ENCODE measurements at regions not wholly inside any gene's neighbourhood (a gene's known extent, or its start where the extent isn't known, plus 50 kb on each side); places are given as distances from the start of the nearest gene placed in this dataset.

DNA sequence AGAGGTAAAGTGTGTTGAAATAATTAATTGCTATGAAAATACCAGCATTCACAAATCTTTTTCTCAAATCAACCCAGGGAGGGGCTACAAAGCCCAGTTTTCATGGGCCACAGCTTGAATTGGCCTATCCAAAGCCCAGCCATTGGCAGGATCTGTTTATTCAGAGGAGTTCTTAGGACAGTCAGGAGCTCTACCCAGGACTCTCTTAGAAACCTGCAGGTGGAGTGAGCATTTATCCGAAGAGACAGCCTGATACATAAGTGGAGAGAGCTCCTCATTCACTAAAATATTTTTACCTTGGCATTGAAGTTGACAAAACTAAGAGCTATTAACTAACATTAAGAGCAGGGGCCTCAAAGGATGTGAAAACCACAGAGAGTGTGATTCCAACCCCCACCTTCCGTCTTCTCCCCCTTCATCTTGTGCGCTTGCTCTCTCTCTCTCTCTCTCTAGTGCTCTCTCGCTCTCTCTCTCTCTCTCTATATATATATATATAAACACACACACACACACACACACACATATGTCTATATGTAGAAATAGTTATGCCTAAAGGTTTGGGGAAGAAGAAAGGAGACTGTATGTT lies 315.5 kb downstream of the SNAPC1 start:
- H4K20me1 ChIP-seq (ENCODE audit: control insufficient read depth, extremely low read depth, insufficient read depth, low read length) = no peaks in the 10 kb centered on the region
- no peak overlapping the region for H3K9ac ChIP-seq (ENCODE audit: control insufficient read depth, extremely low read depth, insufficient read depth, low read length)
- H3K9me3 ChIP-seq (ENCODE audit: control insufficient read depth, low read depth, low read length) = no peaks in the 10 kb centered on the region
- H3K4me2 ChIP-seq (ENCODE audit: control insufficient read depth, extremely low read depth, insufficient read depth, low read depth, low read length) = no peak overlapping the region
- DNase-seq (ENCODE audit: low read depth, low spot score) (no peak), FAIRE-seq (no peak)
- H3K27me3 ChIP-seq (ENCODE audit: control insufficient read depth, extremely low read depth, insufficient read depth, low read length) = no peaks in the 10 kb centered on the region
- no peak for TF ChIP-seq EZH2 (IDR thresholded peaks at IDR 0.05; ENCODE audit: low read length)
- TF ChIP-seq, protein P1, sequence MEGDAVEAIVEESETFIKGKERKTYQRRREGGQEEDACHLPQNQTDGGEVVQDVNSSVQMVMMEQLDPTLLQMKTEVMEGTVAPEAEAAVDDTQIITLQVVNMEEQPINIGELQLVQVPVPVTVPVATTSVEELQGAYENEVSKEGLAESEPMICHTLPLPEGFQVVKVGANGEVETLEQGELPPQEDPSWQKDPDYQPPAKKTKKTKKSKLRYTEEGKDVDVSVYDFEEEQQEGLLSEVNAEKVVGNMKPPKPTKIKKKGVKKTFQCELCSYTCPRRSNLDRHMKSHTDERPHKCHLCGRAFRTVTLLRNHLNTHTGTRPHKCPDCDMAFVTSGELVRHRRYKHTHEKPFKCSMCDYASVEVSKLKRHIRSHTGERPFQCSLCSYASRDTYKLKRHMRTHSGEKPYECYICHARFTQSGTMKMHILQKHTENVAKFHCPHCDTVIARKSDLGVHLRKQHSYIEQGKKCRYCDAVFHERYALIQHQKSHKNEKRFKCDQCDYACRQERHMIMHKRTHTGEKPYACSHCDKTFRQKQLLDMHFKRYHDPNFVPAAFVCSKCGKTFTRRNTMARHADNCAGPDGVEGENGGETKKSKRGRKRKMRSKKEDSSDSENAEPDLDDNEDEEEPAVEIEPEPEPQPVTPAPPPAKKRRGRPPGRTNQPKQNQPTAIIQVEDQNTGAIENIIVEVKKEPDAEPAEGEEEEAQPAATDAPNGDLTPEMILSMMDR (optimal IDR thresholded peaks at IDR 0.05 in 1 of 3, IDR thresholded peaks at IDR 0.05 in 1 of 3, conservative IDR thresholded peaks at IDR 0.05 in 1 of 3; ENCODE audit: extremely low read depth in 1 of 3, insufficient read depth in 2 of 3, low read length in 3 of 3) = no peak
- no peaks in the 10 kb centered on the region for H3K36me3 ChIP-seq (ENCODE audit: control insufficient read depth in 2 of 2, extremely low read depth in 1 of 2, insufficient read depth in 2 of 2, low read length in 2 of 2)
- no peak overlapping the region for H3K27ac ChIP-seq (ENCODE audit: control insufficient read depth, insufficient read depth, low read length)
- no peaks in the 10 kb centered on the region for H3K9me1 ChIP-seq (ENCODE audit: control insufficient read depth, extremely low read depth, insufficient read depth, low read length)
- H2AFZ ChIP-seq (ENCODE audit: control insufficient read depth, low read length) = no peak overlapping the region
- no peak overlapping the region for H3K4me3 ChIP-seq (ENCODE audit: control insufficient read depth in 2 of 3, extremely low read depth in 1 of 3, insufficient read depth in 2 of 3, low read depth in 1 of 3, low read length in 3 of 3)
- H3K4me1 ChIP-seq (ENCODE audit: control insufficient read depth, extremely low read depth, insufficient read depth, low read length) = no peaks in the 10 kb centered on the region
- no peaks in the 10 kb centered on the region for H3K79me2 ChIP-seq (ENCODE audit: control insufficient read depth, insufficient read depth, low read length)
- dilution Hi-C loops (cut with MboI; ENCODE audit: extremely low pct_ligation_motif_present, low sequenced_read_pairs) = no loop called here

DNA sequence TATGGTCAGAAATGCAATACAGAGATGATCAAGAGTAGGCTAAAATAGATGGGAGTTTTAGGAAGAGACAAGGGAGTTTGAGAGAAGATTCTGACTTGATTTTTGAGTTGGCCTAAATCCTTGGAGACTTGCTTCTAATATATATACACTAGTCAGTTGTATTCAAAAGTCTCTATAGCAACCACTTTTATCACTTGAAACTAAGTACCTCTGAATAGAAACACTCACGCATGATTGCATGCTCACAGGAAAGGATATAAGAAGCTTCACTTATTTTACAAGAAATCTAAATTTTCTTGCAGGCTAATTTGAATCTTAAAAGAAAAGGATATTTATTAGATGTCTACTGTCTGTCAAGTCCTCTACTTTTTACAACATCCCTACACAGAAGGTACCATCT lies 316.8 kb downstream of the SNAPC1 start:
- dilution Hi-C loops (cut with MboI; ENCODE audit: extremely low pct_ligation_motif_present, low sequenced_read_pairs) = no loop called here
- Histone ChIP-seq H3K79me2 (ENCODE audit: control insufficient read depth, insufficient read depth, low read length) (no peaks in the 10 kb centered on the region), H3K4me3 (ENCODE audit: control insufficient read depth in 2 of 3, extremely low read depth in 1 of 3, insufficient read depth in 2 of 3, low read depth in 1 of 3, low read length in 3 of 3) (no peak overlapping the region), H3K27ac (ENCODE audit: control insufficient read depth, insufficient read depth, low read length) (no peak overlapping the region), H3K9ac (ENCODE audit: control insufficient read depth, extremely low read depth, insufficient read depth, low read length) (no peak overlapping the region), H4K20me1 (ENCODE audit: control insufficient read depth, extremely low read depth, insufficient read depth, low read length) (no peaks in the 10 kb centered on the region), H2AFZ (ENCODE audit: control insufficient read depth, low read length) (no peak overlapping the region), H3K27me3 (ENCODE audit: control insufficient read depth, extremely low read depth, insufficient read depth, low read length) (no peaks in the 10 kb centered on the region), H3K36me3 (ENCODE audit: control insufficient read depth in 2 of 2, extremely low read depth in 1 of 2, insufficient read depth in 2 of 2, low read length in 2 of 2) (no peaks in the 10 kb centered on the region), H3K4me2 (ENCODE audit: control insufficient read depth, extremely low read depth, insufficient read depth, low read depth, low read length) (no peak overlapping the region), H3K9me1 (ENCODE audit: control insufficient read depth, extremely low read depth, insufficient read depth, low read length) (no peaks in the 10 kb centered on the region), H3K9me3 (ENCODE audit: control insufficient read depth, low read depth, low read length) (no peaks in the 10 kb centered on the region), H3K4me1 (ENCODE audit: control insufficient read depth, extremely low read depth, insufficient read depth, low read length) (no peaks in the 10 kb centered on the region)
- no peak for FAIRE-seq
- TF ChIP-seq, protein P1 (optimal IDR thresholded peaks at IDR 0.05 in 1 of 3, IDR thresholded peaks at IDR 0.05 in 1 of 3, conservative IDR thresholded peaks at IDR 0.05 in 1 of 3; ENCODE audit: extremely low read depth in 1 of 3, insufficient read depth in 2 of 3, low read length in 3 of 3) = no peak
- TF ChIP-seq EZH2 (IDR thresholded peaks at IDR 0.05; ENCODE audit: low read length) = no peak
- DNase-seq (ENCODE audit: low read depth, low spot score) = no peak

Measured in keratinocyte (primary cell).